Stimulated activated CD4-positive, alpha-beta T cell treated with anti-CD3 and anti-CD28 coated beads, TNF-alpha, amount 100 ng/mL, for 48 hours (primary cell): ENCODE measurements at regions not wholly inside any gene's neighbourhood (a gene's known extent, or its start where the extent isn't known, plus 50 kb on each side); places are given as distances from the start of the nearest gene placed in this dataset.
"Not testable (repeated sequence)": the region's sequence is repeated elsewhere in the genome, so short reads cannot be mapped to it uniquely, and the experiment has no call there.

Source experiments
- DNase-seq, 3 donors: peaks; one replicate each; pipeline ENCODE4 v3.0.0-alpha.2; 2020; ENCODE audit warnings: low read depth in 3 of 3

DNA sequence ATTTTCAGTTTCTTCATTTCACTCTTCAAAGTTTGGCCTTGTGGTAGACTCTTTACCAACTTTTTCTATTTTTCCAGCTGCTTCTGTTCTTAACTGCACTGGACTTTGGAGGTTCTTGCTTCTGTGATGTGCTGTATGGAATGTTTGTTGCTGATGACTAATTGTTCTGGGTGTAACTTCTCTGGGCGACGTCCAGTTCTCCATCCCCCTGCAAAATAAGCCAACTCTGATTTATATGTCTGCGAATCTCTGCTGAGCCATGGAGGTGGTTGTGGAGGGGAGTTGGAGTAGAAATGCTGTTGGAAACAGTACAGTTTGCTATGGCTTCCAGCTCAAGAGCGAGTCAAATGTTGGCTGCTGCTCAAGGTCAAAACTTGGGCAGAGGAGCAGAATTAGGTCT lies 113.9 kb upstream of the DYRK2 start:
- DNase-seq, result no peak

DNA sequence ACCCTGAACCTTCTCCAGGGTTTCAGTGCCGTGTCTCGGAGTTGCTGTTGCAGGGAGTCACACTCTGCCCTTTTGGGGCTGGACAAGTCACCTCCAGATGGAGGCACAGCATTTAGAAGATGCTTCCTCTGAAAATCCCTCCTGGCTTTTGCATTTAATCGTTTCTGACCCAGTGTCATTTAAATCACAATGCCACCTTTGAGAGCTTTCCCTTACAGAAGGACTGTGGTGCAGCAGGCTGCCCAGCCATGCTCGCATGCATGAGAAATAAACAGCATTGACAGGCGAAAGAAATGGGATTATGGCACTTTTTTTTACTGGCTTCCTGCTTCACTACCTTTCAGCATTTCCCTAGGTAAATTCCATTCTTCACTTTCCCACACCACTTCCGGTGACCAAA lies 113.4 kb upstream of the DYRK2 start:
- no peak for DNase-seq

DNA sequence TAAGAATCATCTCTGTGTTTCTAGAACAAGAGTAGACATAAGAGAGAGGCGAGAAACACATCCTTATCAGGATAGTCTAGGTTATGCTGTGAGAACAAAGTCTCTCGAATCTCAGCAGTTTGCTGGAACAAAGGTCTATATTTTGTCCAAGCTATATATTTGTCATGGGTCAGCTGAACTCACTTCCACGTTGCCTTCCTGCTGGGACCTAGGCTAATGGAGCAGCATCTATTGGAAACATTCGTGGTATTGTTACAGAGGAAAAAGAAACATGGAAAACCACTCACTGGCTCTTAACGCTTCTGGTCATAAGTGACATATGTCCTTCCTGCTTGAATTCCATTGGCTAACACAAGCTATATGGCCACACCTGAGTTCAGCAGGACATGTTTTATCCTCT lies 112.6 kb upstream of the DYRK2 start:
- DNase-seq, result no peak

DNA sequence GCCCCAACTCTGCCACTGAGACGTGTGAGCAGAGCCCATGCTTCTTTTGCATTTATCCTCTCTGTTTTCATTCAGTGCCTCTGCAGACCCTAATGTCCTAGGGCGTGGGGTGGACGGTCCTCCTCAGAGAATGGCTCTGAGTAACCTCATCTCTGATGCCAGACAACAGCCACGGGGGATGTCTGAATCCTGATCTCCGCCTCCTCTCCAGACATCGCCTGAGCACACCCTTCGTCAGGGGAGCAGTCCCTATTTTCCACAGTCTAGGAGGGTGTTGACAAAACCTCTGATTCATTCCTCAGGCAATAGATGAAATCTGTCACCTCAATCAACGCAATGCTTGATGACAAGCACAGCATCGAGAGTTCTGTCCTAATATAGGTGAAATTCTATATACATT lies 109.2 kb upstream of the DYRK2 start:
- DNase-seq, result no peak

DNA sequence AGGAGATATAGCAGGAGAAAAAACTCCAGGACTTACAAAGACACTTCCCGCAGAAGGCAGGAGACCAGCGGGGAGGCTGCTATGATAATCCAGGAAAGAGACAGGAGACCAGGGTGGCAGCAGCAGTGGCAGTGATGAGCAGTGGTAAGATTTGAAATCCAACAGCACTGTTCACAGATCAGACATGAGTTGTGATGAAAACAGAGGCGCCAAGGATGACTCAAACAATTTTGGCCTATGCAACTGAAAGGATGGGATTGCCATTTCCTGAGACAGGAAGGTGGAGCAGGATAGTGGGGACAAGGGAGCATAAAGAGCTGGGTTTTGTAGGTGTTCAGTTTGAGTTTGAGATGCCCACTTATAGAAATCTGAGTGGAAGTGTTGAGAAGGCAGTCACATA lies 108.6 kb upstream of the DYRK2 start:
- no peak for DNase-seq

DNA sequence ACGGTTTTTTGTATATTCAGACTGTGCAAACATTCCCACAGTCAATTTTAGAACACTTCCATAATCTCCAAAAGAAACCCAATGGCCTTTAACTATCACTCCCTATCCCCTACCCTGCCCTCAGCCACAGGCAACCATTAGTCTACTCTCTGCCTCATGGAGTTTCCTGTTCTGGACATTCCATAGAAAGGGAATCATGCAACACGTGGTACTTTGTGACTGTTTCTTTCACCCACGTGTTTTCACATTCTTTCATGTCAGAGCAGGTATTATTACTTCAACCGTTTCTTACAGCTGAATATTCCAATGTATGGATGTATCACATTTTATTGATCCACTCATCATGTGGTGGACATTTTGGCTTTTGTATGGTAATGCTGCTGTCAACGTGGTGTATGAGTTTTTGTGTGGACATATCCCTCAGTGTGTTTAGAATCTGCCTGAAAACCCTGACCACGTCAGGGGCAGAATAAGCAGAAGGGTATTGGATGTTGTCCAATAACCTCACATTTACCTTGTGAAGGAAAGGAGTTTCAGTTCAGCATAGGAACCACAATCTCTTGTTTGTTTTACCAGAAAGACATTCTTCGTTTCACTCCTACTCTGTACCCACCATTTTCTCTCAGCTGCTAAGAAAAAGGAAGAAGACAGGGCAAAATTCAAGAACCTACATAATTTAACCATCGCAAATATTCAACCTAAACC lies 107.5 kb upstream of the DYRK2 start:
- DNase-seq, result no peak

DNA sequence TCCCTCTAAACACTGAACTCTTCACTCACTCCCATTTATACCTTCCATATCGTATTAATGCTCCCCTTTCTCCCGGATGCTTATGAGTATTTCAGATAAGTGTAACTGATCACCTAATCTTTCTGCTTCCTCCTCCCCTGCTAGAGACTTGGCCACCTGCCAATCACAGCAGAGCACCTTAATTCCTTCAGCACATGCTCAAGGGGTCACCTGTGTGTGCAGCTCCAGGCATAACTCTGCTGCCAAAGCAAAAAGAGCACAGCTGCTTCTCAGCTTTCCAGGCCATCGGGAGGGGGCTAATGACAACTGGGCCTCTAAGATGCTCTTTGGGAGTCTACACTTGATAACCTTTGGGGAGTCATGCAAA lies 106.9 kb upstream of the DYRK2 start:
- DNase-seq, result no peak

DNA sequence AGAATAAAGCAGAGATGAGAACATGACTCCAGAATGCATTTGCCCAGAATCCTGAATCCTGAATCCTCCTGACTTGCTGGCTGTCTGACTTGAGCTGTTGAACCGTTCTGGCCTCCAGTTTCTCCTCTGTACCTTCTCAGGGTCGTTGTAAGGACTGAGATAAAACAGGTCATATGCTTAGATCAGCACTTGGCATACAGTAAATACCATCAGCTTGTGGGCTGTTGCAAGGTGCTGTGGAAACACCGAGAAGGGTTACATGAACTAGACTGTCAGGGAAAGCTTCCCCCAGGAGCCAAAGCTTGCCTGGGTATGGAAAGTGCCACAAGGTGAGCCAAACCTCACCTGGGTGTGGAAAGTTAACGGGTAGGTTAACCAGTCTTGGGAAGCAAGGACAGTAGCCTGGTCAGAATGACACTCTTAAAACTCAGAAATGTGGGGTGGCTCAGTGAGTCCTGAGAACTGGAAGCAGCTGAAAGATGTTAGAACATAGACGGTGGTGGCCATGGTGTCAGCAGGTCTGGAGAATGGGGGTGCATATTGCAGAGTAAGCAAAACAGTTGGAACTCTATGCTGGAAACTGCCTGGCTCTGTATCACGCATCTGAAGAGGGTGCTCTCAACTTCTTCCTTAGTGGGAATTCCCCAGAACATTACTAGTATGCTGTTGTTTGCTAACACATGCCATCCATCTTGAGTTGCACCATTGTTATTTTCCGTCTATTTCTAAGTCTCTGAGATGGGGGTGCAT lies 105.3 kb upstream of the DYRK2 start:
- no peak for DNase-seq

DNA sequence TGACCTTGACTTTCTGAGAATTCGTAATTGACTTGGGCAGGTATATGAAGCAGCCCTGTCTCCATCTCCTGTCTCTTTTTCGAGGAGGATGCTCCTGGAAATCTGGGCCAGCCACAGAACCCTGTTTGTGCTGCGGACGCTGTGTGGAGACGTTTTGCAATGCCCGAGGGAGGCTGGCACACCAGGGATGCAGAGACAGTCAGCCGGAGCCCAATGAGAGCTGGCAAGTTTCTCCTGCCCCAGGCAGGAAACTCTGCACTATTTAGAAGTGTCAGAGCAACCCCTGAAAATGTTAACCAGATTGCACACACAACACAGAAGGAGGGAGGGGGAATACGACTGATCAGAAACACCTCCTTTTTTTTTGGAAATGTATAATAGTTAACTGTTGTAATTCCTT lies 103.2 kb upstream of the DYRK2 start:
- DNase-seq, result no peak

DNA sequence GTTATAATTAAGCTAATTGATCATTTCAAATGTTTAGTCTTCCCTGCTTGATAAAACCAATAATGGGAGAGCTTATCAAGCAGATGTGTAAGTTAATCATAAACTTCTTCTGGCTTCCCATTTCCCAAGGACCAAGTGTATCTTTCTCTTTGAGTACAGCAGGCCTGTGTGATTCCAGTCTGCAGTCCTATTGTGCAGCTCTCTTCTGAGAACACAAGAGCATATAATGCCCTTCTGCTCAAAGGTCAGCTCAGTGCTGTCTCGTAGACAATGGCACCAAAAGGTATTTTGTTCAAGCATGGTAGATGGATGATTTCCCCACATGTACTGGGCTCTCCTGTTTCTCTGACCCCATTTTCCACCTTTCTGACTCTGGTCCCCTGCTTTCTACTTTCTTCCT lies 101.8 kb upstream of the DYRK2 start:
- DNase-seq, result no peak

DNA sequence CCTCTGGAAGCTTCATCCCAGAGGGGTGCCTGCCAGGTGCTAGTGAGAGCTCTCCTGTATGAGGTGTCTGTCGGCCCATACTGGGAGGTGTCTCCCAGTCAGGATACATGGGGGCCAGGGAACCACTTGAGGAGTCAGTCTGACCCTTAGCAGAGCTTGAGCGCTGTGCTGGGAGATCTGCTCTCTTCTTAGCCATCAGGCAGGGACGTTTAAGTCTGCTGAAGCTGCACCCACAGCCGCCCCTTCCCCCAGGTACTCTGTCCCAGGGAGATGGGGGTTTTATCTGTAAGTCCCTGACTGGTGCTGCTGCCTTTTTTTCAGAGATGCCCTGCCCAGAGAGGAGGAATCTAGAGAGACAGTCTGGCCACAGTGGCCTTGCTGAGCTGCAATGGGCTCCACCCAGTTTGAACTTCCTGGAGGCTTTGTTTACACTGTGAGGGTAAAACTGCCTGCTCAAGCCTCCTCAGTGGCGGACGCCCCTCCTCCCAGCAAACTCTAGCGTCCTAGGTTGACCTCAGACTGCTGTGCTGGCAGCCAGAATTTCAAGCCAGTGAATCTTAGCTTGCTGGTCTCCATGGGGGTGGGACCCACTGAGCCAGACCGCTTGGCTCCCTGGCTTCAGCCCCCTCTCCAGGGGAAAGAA lies 93.3 kb upstream of the DYRK2 start:
- not testable (repeated sequence) for DNase-seq

DNA sequence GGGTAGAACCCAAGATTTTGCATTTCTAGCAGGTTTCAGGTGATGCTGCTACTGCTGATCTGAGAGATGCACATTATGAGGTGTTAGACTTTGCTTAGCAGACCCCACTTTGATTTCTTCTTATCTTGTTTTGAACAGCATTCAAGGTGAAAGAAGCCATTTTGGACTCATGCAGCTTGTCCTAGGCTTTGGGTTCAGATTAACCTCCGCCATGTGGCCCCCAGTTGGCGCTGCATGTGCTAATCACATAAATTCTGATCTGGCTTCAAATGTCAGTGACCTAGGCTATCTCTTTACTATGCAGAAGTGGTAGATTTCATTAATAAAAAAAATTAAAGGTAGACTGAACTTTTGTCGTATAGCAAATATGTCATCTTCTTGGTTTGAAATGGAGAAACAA lies 89.8 kb upstream of the DYRK2 start:
- no peak for DNase-seq

DNA sequence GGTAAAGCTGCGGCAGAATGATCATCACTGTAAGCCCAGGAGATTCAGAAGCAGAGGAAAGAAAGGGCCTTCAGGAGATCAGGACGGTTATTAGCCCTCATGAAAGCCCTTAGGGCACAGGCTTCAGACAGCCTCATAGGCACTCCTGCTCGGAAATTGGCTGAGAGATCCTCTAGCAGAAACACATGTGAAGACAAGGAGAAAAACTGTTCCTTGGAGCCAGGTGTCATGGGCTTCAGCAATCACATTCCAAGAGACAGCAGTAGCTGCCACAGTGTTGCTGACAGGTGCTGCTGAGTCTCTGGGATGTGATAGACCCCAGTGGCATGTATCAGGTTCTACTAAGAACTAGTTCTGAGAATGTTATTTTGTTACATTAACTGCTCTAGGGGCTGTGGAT lies 88.8 kb upstream of the DYRK2 start:
- no peak for DNase-seq

DNA sequence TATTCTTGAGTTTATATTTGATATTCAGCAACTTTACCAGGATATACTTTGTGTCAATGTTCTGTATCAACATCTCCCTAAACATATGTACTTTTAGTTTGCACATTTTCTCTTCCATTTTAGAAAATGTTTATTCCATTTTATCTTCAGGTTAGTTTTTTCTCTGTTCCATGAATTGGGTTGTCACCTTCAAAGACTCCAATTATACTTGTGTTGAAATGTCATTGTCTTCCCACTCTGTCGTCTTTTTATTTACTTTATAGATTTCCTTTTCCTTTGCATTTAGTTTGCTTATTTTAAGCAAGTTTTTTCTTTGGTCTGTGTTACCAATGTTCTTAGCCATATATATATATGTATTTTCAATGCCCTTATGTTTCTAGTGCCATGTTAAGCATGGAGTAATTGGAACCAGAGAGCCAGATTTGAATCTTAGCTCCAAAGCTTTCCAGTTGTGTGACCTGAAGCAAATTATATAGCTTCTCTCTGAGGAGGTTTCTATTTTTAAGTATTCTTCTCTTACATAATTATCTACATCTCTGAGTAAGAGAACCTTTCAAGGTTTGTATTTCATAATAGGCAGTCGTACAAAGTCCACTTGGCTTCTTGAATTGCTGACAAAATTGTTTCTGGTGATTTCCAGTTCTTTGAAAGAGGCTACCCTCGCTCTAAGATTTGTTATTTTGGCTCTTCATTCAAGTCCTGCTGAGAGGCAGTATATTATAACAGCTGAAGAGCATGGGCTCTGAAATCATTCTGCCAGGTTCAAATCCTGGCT lies 85.8 kb upstream of the DYRK2 start:
- no peak for DNase-seq

DNA sequence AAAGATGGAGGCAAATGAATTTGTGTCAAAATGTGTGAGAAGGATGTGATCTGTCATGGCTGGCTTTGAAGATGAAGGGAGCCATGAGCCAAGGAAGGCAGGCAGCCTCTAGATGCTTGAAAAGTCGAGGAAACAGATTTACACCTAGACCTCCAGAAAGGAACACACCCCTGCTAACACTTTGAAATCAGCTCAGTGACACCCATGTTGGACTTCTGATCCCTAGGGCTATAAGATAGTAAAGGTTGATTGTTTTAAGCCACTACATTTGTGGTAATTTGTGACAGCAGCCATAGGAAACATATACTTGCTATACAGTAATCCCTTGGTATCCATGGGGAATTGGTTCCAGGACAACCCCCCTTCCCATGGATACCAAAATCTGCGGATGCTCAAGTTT lies 80.5 kb upstream of the DYRK2 start:
- DNase-seq, result no peak

DNA sequence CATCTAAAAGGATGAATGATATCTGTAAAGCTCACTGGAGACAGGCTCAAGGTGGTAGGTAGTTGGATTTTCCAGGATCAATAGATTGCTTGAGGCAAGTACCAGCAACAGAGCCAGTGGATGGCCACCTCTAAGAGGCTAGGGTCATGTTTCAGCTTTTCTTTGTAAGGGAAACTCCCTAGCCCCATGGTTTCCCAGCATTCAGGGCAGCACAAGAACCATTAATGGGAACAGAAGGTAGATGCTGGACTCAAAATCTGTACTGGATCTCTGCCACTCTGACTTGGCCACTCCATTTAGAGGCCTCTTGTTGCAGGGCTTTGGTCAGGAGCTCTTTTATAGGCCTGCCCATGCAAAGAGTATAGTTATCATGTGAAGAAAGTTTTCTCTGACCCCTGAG lies 76.1 kb upstream of the DYRK2 start:
- no peak for DNase-seq

DNA sequence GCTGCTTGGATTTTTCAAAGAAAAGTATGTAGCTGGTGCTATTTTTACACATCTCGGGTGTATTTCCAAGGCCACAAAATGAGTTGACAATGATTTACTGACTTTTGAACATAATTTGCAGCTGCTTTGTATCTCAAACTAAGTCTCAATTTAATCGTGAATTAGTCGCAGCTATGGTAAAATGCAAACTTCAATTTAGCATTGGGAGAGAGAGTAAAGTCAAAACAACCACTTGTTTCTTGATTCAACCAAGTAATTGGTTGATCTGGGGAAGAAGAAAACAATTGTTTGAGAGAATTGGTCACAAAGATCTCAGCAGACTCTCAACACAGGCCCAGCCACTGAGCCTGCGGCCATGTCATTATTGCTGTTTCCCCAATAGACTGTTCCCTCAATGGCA lies 75.0 kb upstream of the DYRK2 start:
- no peak for DNase-seq

DNA sequence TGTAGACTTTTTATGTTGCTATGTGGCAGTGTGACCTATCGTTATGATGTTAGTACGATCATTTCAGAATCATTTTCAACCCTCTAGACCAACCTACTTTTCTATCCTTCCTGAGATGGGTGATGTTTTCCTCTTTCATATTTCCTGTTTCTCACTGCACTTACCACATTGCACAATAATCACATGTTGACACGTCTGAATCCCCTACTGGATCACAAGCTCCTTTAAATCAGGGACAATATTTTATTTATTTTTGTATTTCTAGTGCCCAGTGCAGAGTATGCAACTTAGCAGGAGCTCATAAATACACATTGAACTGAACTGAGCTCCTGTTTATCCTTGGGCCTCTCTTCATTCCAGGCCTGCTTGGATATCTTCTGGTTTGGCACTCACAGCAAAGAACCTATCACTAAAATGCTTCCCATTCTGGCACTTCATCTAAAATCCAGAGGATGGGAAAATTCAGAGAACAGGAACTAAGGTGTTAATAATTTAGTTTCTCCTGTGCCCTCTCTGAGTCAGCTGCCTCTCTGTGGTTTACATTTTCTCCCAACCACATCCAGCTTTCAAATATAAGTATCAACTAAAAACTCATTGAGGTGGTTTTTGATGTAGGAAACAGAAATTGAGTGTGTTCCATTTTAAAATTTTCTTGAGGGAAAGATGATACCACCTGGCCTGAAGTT lies 69.4 kb upstream of the DYRK2 start:
- no peak for DNase-seq

DNA sequence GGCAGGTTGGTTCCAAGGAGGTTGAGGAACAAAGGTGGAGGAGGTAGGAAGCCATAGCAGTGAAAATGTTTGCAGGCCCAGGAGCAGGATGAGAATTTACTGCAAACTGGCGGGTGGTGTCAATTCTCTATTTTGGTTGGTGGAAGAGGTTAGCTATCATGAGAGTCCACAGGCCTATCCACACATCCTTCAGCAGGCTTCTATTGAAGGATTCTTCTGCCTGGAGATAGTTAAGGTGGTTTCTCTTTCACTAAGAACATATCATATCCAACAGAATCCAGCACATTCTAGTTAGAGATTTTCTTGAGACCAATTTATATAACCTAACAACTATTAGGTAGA lies 68.9 kb upstream of the DYRK2 start:
- DNase-seq, result no peak

DNA sequence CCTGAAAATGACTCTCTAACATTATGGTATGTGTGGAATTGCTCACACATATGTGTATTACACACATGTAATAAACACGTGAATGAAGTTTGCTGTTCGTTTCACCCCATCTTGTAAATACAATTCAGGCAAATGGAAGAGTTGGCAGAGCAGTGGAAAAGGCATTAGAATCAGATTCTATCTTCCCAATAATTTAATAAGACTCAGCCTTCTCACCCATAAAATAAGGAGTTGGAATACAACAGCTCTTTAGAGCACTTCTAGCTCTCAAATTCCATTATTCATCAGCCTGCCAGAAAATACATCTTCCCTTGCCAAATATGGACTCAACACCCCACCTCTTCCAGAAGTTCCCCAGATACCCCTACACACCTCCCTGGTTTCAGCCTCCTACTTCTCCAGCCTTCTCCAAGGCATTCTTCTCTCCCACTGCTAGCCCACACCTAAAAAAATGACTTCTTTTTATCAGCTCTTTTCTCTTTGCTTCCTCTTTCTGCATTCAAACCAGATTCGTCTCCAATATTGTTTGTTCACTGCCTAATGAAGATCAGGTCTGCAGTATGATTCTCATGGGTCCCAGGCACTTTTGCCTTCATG lies 66.2 kb upstream of the DYRK2 start:
- DNase-seq, result no peak

DNA sequence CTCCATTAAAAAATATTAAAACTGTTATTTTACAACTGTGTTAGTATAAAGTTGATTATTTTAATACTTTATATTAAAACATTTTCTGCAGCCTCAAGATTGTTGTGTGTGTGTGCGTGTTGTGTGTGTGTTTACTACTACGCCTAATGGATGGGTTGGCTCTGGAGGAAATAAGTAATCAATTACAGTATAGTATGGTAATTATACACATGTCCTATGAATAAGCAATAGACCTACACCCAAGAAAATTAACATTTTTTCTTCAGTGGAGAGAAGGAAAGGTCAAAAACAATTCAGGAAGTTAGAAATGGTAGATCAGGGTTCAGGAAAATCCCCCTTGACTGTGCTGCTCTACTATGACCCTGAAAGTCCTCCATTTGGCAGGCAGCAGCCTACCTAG lies 65.7 kb upstream of the DYRK2 start:
- DNase-seq, result no peak

DNA sequence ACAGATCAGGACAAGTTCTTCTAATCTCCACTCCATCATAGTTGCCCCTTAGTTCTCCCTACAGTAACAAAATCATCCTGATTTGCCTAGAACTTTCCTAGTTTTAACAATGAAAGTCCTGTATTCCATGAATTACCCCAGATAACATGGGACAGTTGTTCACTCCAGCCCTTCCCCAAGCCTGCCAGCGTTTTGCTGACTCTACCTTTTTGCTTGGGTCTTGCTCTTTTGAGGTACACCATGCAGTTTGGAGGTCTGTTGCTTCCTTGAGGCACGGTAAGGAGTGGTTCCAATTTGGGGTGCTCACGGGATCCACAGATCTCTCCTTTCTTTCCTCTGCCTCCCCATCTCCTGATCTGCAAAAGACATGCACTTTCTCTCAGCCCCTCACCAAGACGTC lies 61.6 kb upstream of the DYRK2 start:
- no peak for DNase-seq
